HG03575 (cell line): ENCODE measurements at regions not wholly inside any gene's neighbourhood (a gene's known extent, or its start where the extent isn't known, plus 50 kb on each side); places are given as distances from the start of the nearest gene placed in this dataset.
"Not testable (repeated sequence)": the region's sequence is repeated elsewhere in the genome, so short reads cannot be mapped to it uniquely, and the experiment has no call there.

Experiments
- ATAC-seq: cut with Tn5 transposase; IDR thresholded peaks from one replicate; pipeline ENCODE4 v1.9.1; 2021; ENCODE audit not compliant: unreplicated experiment, insufficient number of reproducible peaks, low FRiP score; ENCODE audit errors: extremely low read depth

GRCh38 chr3:26763723-26764122 lies 141.2 kb downstream of the LRRC3B start:
- no peak for ATAC-seq

- ATAC-seq = no peak
Observed at GRCh38 chr3:26766031-26766430, 143.5 kb downstream of the LRRC3B start.

GRCh38 chr3:26768068-26768651 lies 145.6 kb downstream of the LRRC3B start:
- ATAC-seq = no peak

DNA sequence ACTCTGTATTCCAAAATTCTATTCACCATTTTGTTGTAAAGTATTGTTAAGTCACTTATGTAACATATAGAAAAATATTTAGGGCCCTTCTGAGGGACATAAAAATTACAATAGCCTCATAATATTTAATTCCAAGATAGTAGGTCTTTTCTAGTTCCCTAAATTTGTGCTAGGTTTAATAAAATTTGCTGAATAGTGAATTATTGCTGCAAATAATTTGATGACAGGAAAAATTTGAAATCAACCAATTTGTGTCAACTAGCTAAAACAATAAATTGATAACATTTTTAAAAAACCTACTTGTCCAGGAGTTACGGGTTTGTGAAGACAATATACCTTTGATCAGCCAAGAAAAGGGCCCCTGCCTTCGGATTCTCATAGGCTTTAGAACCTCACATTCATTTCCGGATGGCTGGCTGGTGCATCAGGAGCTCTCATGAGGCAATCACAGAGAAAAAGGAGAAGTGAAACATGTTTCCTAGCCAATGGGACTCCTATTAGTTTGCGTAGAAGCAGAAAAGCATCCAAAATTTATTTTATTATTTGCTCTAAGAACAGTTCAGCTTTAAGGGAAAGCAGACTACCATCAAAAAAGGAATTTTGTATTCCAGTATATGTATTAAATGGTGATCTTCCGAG lies 177.2 kb downstream of the LRRC3B start:
- ATAC-seq = no peak

- no peak for ATAC-seq
Observed at GRCh38 chr3:26807272-26807671, 184.7 kb downstream of the LRRC3B start.

DNA sequence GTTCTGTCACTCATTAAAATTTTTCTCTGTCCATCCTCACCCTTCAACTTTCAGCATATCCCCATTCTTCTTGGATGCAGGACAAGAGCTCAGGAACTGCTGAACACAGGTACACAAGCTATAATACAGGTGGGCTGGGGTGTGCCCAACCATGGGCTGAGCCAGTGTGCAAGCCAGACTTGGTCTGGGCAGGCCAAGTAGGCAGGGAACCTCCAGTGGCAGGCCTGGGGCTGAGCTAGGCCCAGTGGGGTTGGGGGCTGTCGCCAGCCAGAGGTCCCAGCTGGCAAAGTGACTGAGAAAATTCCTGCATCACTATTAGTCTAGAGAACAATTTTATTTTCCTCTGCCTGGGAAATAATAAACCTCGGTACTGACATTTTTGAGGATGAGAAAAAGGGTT lies 202.9 kb downstream of the LRRC3B start:
- ATAC-seq = no peak

DNA sequence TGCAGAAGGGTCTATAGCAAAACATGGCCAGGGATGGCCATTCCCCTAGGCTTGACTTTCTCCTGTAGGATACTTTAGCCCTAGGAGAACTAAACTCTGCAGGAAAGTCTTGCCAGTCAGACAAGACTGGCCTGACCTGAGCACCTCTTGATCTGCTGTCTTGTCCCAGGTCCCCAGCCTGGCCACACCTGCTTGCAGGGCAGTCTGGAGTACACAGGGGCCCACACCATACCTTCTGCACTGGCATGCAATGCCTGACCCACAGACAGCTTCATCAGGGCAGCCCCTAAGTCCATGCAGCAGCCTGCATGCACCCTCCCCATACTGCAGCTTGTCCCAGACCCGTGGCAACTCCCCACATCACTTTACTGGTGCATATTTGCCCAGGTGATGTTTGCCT lies 204.6 kb downstream of the LRRC3B start:
- ATAC-seq = no peak

DNA sequence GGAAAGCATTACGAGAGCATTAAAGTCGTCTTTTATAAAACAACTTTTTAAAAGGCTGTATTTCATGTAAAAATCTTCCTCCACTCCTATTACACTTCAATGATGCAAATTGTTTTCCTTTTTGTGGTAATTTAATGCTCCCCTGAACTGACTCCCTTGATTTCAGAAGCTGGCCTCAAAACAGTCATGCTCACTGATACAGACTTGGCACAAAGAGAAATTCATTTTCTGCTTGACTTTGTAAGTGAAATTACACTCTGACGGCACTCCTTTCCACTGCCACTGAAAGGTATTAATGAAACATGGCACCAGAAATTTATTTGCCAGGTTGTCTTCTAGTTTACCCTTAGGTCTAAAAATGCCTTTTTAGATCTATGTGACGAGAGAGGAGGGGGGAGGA lies 215.5 kb downstream of the LRRC3B start:
- no peak for ATAC-seq

DNA sequence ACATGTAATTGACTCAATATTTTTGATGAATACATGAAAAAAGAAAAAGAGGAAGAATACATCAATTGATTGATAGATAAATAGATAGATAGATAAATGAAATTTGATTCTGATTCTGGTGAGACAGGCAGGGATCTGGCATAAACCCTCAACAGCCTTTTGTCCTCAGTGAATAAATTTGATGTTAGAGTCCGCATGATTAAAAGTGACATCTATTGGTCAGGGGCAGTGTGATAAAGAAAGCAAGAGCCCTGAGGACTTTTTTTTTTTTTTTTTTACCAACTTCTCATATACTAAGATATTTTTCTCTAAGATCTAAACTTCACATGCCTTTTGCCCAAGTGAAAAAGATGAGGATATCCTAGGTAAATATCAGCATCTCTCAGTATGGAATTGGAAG lies 216.4 kb downstream of the LRRC3B start:
- ATAC-seq = no peak

DNA sequence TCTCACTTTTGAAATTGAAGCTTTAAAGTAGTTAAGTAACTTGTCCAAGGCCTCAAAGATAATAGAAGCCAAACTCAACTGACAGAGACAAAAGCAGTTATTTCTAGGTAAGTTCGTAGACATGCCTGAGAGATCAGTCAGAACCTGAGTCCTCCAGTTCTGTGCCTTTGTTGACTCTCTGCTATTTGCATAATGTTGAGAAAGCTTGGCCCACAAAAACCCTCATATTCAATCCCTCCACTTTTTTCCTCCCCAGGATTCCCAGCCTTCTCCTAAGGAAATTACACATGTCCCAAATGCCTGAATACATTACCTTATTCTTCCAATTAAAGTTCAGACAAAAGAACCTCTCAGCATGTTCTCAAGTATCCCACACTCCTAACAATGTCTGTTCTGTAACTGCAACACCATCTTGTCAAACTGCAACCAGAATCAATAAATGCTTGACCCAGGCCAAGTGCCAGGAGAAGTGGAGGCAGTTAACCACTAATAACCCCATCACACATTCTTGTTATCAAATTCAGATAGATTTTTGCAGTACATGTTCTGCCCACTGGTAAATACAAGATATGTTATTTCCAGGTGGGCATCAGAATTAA lies 217.8 kb downstream of the LRRC3B start:
- no peak for ATAC-seq

DNA sequence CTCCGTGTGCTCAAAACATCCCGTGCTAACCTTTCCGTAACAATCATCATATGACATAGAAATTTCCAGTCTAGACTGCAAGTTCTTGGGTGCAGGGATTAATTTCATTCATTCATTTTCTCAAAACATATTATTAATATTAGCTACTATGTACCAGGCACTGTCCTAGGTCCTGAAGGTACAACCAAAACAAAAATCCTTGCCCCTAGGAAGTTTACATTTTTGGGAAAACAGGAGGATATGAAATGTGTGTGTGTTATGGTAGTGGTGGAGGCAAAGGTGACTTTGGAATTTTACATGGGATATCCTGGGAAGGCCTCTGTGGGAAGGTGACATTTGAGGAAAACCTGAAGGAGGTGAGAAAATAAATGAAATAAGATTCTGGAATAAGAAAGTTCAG lies 222.6 kb downstream of the LRRC3B start:
- no peak for ATAC-seq

DNA sequence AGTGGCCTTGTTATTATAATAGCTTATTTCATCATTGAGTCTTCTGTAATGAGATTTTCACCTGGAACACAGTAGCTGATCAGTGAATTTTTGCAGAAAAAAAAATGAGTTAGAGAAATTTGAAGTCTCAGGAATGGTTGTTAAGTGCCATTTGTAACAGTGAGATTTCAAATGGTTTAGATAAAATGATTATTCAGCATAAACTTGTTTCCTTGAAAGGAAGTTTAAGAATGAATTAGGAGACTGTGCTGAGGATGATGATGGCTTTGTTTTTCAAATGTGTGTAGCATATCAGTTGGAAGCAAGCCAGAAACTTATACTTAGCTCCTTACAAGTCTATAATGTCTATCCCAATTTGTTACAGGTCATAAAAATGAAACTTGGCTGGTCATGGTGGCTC lies 225.1 kb downstream of the LRRC3B start:
- ATAC-seq = no peak

DNA sequence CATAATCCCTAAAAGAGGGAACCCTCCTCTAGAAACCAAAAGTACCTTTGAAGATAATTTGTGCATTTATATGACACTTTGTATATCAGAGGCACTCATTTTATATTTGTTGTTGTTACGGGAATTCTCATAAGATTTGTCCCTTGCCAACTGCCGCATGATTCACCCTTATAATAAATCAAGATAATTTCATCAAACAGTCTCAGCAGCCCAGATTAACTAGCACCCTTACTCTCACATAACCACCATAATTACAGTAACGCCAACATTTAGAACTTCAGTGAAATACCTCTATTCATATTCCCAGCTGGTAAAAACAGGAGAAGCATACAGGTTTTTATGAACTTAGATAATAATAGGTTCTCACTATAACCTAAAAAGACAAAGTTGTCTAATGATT lies 271.9 kb downstream of the LRRC3B start:
- ATAC-seq = no peak

- no peak for ATAC-seq
Observed at GRCh38 chr3:26915208-26915607, 292.6 kb downstream of the LRRC3B start.

DNA sequence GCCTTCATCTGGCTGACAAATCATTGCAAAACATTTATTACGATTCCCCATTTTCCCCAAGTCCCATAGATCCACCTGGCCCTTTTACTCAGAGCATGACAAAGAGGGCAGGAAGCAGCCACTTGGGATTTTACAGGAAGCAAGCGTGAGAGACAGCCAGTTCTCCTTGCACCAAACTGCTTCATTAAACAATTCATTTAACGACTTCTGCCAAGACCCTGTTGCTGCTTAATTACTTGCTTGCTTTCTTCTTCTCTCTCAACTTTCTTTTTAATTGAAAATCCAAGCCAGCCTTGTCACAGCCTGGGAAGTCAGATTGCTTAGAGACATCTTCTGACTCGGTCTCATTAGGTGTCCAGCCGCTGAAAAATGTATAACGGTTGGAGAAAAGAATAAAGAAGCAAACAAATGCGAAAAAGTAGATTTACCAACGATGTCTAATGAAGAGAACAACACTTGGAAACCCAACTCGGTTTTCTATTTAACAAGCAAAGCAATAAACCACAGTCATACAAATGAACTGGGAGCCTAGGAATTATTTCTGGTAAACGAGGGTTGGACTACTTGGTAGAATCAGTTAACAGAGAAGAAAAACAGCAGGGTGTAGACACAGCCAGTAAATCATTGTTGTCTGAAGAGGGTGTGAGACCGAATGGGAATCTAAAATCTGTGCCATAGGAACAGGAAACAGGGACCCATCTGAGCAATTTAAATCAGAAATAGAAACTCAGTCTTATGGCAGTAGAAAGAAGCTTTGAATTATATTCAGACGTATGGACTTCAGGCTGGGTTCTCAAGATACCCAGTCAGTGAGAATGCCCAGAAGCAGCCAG lies 298.3 kb downstream of the LRRC3B start:
- ATAC-seq = no peak

DNA sequence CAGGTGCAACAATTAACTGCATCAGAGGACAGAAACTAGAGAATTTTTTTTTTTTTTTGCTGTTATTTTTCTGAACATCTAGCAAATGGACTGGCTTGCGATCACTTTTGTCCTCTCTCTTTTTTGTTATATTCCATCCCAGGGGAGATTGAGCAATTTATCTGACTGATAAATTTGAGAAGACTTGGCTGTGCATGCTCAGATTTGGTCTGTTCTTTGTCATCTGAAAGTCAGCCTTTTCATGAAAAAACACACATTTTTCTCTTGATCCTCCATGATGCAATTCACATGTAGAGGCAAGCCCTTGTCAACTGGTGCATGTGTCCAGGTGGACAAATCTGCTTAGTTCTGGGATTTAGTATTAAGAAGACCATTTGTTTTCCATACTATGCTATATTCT lies 309.3 kb downstream of the LRRC3B start:
- ATAC-seq = no peak

GRCh38 chr3:26932752-26933151 lies 310.2 kb downstream of the LRRC3B start:
- ATAC-seq = no peak

DNA sequence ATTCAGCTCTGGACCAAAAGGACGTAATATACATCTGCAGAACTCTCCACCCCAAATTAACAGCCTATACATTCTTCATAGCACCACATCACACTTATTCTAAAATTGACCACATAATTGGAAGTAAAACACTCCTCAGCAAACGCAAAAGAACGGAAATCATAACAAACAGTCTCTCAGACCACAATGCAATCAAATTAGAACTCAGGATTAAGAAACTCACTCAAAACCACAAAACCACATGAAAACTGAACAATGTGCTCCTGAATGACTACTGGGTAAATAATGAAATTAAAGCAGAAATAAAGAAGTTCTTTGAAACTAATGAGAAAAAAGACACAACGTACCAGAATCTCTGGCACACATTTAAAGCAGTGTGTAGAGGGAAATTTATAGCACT lies 322.9 kb downstream of the LRRC3B start:
- not testable (repeated sequence) for ATAC-seq

DNA sequence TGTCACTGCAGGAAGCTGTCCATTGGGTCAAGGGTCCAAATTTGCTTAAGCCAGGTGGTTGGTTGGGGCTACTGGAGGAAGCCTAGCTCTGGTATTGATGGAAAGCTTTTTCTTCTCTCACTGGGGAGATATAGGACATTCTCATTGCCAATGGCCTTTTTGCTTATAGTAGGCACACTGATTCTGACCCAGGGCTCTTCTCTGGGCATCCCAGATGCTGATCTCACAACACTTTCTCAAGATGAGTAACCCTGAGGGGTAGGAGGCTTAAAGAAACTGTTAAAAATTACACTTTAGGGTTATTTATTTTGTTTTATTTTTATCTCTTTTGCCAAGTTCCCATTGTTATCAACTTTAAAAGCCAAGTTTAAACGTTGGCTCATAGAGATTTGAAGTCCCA lies 337.8 kb downstream of the LRRC3B start:
- ATAC-seq = no peak
